Type B pancreatic cell (in vitro differentiated cells): ENCODE measurements at regions not wholly inside any gene's neighbourhood (a gene's known extent, or its start where the extent isn't known, plus 50 kb on each side); places are given as distances from the start of the nearest gene placed in this dataset.
A peak's percentile ranks its signal among the peaks of the same experiment; 100 is the strongest.

Source experiments
- DNase-seq: peaks from one replicate; pipeline ENCODE4 v3.0.0; 2021; ENCODE audit warnings: mixed read lengths; ENCODE audit not compliant: unreplicated experiment; ENCODE audit errors: extremely low spot score
- H3K27ac Mint-ChIP-seq: 2 replicates; pipeline ENCODE4 v1.8.0; 2021; ENCODE audit warnings: mild to moderate bottlenecking, mixed read lengths
- H3K27me3 Mint-ChIP-seq: 2 replicates; pipeline ENCODE4 v1.8.0; 2021; ENCODE audit warnings: mixed read lengths
- H3K36me3 Mint-ChIP-seq: 2 replicates; pipeline ENCODE4 v1.8.0; 2021; ENCODE audit warnings: mixed read lengths
- H3K4me1 Mint-ChIP-seq: one replicate; pipeline ENCODE4 v1.8.0; 2021; ENCODE audit warnings: mixed read lengths; ENCODE audit not compliant: unreplicated experiment
- H3K4me3 Mint-ChIP-seq: 2 replicates; pipeline ENCODE4 v1.8.0; 2021; ENCODE audit warnings: mild to moderate bottlenecking, mixed read lengths
- H3K9me3 Mint-ChIP-seq: 2 replicates; pipeline ENCODE4 v1.8.0; 2021; ENCODE audit warnings: mixed read lengths
- CTCF ChIP-seq: fragments of 200-600 bp; sonication (generic); conservative IDR thresholded peaks from 2 replicates; pipeline ENCODE4 v1.5.0; 2021; ENCODE audit warnings: antibody characterized with exemption, mild to moderate bottlenecking

GRCh38 chr14:82626156-82627066 lies 1092.8 kb upstream of the SEL1L start:
- TF ChIP-seq CTCF, result no peak
- Mint-ChIP-seq H3K27me3 (peaks cover 3% of the 10 kb centered on the region), H3K36me3 (no peaks in the 10 kb centered on the region), H3K4me3 (no peak overlapping the region), H3K4me1 (peaks cover 17% of the 10 kb centered on the region), H3K27ac (no peak overlapping the region), H3K9me3 (no peaks in the 10 kb centered on the region)
- DNase-seq, result no peak

DNA sequence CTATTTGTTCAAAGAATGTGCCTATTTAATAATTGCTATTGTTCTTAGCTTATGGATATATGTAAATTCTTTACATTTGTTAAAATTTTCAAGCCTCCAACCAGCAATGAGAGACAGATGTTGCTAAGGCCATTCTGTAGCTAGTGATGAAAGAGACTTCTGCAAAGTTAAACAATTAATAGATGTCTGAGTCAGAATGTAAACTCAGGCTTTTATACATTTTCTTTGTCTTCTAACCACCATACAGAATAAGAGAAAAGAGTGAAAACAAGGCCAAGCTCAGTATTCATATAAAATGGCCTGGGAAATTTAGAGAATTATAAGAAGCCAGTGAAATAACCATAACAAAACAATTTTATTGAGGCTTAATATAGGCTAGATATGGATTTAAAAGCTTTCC lies 1102.3 kb upstream of the SEL1L start:
- H3K4me1 Mint-ChIP-seq, result peaks cover 7% of the 10 kb centered on the region
- no peaks in the 10 kb centered on the region for H3K27me3 Mint-ChIP-seq
- H3K36me3 Mint-ChIP-seq, result no peaks in the 10 kb centered on the region
- no peak for TF ChIP-seq CTCF
- no peak overlapping the region for H3K4me3 Mint-ChIP-seq
- H3K9me3 Mint-ChIP-seq, result peaks cover 6% of the 10 kb centered on the region
- no peak overlapping the region for H3K27ac Mint-ChIP-seq
- DNase-seq, result no peak

- Mint-ChIP-seq H3K27me3 (no peaks in the 10 kb centered on the region), H3K4me3 (no peak overlapping the region), H3K9me3 (peaks cover 6% of the 10 kb centered on the region), H3K4me1 (peaks cover 4% of the 10 kb centered on the region), H3K36me3 (no peaks in the 10 kb centered on the region), H3K27ac (no peak overlapping the region)
- no peak for TF ChIP-seq CTCF
- DNase-seq, result no peak
These were observed 1102.8 kb upstream of the SEL1L start for GRCh38 chr14:82636426-82636825.

DNA sequence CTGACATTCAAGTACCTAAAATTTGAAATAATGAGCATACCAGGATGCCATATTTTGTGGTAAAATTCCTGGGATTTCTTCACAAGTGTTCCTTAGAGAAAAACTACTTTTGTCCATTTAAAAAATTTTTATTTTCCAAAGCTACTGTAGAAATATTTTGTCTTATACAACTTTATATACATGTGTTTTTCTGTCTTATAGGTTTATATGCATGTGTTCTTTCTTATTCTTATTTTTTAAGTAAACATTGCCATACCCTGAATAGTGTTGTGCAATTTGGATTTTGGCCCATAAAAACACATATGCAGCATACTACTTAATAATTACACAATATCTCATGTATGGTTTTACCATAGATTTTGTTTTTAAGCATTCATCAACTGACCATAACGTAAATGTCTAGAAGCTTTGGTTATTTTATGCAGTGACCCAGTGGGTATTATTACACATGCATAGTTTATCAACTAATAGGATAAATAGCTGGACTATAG lies 1107.4 kb upstream of the SEL1L start:
- DNase-seq, result no peak
- no peak overlapping the region for H3K27ac Mint-ChIP-seq
- TF ChIP-seq CTCF, result no peak
- H3K36me3 Mint-ChIP-seq, result no peaks in the 10 kb centered on the region
- no peaks in the 10 kb centered on the region for H3K27me3 Mint-ChIP-seq
- no peaks in the 10 kb centered on the region for H3K9me3 Mint-ChIP-seq
- H3K4me3 Mint-ChIP-seq, result no peak overlapping the region
- peaks cover 9% of the 10 kb centered on the region for H3K4me1 Mint-ChIP-seq

DNA sequence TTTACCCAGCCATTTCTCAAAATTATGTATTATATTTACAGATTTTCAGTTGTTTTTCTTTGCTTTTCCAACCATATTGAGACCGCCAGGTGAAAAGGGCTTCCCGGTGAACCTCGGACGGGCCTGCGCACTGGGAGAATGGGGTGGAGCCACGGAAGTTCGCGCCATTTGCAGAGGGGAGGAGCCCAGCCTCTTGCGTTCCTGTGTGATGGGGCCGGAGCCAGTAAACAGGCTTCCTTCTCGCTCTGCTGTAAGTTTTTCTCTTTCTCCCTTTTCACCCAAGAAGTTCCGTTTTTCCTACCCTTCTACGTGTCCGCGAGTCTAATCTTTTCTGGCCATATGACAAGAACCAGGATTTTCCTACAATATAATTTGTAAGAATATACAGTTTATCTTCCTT lies 1108.8 kb upstream of the SEL1L start:
- peak; percentile 77 for DNase-seq
- TF ChIP-seq CTCF, result no peak
- Mint-ChIP-seq H3K27me3 (no peaks in the 10 kb centered on the region), H3K9me3 (no peaks in the 10 kb centered on the region), H3K4me1 (peaks cover 9% of the 10 kb centered on the region), H3K27ac (peak overlapping the region; percentile 82), H3K4me3 (peak overlapping the region; percentile 94), H3K36me3 (no peaks in the 10 kb centered on the region)
